ENCODE measurements at regions not wholly inside any gene's neighbourhood (a gene's known extent, or its start where the extent isn't known, plus 50 kb on each side); places are given as distances from the start of the nearest gene placed in this dataset.

DNA sequence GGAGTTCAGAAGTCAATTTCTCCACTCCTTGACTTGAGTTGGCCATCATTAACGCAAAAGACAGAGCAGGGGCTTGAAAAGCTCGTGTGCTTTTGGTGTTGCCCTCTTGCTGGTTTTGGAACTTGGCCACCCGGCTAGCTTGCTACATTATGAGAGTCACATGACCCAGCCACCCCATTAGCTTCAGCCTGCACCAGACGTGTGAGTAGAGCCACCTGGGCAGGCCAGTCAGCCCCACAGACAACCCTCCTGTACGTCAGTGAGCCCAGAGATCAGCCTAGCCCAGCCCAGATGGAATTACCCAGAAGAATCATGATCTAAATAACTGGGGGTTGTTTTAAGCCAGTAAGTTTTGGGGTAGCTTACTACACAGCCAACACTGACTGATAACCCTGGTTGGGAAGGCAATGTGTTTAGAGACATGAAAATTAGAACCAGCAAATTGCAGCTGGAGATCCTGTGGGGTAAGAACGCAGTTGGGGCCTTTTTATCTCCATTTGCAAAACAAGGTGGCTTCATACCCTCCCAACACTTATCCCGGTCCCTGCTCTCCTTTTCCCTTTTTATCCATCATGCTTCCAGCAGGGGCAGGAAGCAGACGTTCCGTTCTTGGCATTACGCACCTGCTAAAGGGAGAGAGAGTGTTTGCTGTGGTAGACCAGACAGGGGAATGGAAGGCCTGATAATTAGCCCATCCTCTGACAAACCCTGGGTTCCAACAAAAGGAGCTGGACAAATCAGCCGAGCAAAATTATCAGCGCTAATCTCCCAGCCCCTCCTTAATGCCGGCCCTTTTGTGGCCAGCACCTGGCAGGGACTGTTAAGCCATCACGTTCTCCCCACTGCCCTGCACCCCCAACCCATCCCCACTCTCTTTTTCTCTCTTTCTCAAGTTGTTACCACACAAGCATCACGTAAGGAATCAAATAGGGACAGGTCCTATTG, 548.7 kb upstream of the CADM1 start:
- Histone ChIP-seq H3K36me3 (no peaks in the 10 kb centered on the region), H3K4me3 (no peak overlapping the region), H3K27ac (no peak overlapping the region), H3K9me3 (no peaks in the 10 kb centered on the region), H3K4me1 (no peaks in the 10 kb centered on the region), H3K27me3 (peaks cover 0 to 4% (median 3%) of the 10 kb centered on the region in 3 donors)
- no peak for ATAC-seq
- intact Hi-C loops (cut with DNase I; ENCODE audit: low total_unique reads): no loop called here
- in situ Hi-C loops (cut with MboI; ENCODE audit: low sequenced_read_pairs in 4 of 4): no loop called here
- TF ChIP-seq POLR2A (IDR thresholded peaks at IDR 0.05): no peak
- TF ChIP-seq, protein P1, sequence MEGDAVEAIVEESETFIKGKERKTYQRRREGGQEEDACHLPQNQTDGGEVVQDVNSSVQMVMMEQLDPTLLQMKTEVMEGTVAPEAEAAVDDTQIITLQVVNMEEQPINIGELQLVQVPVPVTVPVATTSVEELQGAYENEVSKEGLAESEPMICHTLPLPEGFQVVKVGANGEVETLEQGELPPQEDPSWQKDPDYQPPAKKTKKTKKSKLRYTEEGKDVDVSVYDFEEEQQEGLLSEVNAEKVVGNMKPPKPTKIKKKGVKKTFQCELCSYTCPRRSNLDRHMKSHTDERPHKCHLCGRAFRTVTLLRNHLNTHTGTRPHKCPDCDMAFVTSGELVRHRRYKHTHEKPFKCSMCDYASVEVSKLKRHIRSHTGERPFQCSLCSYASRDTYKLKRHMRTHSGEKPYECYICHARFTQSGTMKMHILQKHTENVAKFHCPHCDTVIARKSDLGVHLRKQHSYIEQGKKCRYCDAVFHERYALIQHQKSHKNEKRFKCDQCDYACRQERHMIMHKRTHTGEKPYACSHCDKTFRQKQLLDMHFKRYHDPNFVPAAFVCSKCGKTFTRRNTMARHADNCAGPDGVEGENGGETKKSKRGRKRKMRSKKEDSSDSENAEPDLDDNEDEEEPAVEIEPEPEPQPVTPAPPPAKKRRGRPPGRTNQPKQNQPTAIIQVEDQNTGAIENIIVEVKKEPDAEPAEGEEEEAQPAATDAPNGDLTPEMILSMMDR (IDR thresholded peaks at IDR 0.05 in 4 of 5, conservative IDR thresholded peaks at IDR 0.05 in 1 of 5): no peak
- DNase-seq: no peak

DNA sequence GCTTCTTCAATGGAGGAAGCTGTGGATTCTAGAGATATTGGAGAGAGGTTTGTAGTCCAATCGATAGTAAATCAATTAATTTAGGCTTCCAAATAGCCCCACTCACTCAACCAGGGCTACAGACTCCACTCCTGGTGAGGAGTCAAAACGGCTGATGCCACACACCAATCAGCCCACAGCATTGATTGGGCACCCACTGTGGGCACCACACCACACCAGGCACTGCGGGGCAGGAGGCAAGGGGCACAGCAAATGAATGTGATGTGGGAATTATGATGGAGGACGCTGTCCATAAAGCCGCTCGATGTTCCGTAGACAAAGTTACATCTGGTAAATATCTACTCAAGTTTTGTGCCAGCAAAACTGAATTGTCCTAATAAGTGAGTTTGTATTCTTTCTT, 547.3 kb upstream of the CADM1 start:
- TF ChIP-seq, protein P1 (IDR thresholded peaks at IDR 0.05 in 4 of 5, conservative IDR thresholded peaks at IDR 0.05 in 1 of 5): no peak
- no peak for TF ChIP-seq POLR2A (IDR thresholded peaks at IDR 0.05)
- ATAC-seq (no peak), DNase-seq (no peak)
- intact Hi-C loops (cut with DNase I; ENCODE audit: low total_unique reads) (no loop called here), in situ Hi-C loops (cut with MboI; ENCODE audit: low sequenced_read_pairs in 4 of 4) (no loop called here)
- Histone ChIP-seq H3K27me3 (peaks cover 0 to 4% (median 3%) of the 10 kb centered on the region in 3 donors), H3K36me3 (no peaks in the 10 kb centered on the region), H3K4me3 (no peak overlapping the region), H3K4me1 (no peaks in the 10 kb centered on the region), H3K27ac (no peak overlapping the region), H3K9me3 (no peaks in the 10 kb centered on the region)

DNA sequence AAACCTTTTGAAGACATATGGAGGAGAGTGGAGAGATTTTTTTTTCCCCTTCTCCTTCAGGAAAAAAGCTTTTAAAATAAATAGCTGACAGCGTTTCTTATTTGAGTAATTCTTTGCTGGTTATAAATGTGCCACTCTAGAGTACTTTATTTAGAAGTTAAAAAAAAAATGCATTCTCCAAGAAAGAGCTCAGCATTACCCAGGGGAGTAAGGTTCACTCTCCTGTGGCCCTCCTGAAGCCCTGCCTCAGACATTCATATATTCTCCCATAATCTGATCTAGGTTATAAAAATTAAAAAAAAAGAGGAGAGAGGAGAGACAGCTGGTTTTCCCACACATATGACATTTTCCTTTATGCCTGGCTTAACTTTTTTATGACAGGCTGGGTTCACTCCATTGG, 545.2 kb upstream of the CADM1 start:
- H3K4me1 ChIP-seq: no peaks in the 10 kb centered on the region
- peaks cover 0 to 7% (median 3%) of the 10 kb centered on the region in 3 donors for H3K27me3 ChIP-seq
- H3K27ac ChIP-seq: no peak overlapping the region
- no peaks in the 10 kb centered on the region for H3K36me3 ChIP-seq
- no peaks in the 10 kb centered on the region for H3K9me3 ChIP-seq
- H3K4me3 ChIP-seq: no peak overlapping the region
- no peak for DNase-seq
- no peak for TF ChIP-seq POLR2A (IDR thresholded peaks at IDR 0.05)
- TF ChIP-seq, protein P1 (IDR thresholded peaks at IDR 0.05 in 4 of 5, conservative IDR thresholded peaks at IDR 0.05 in 1 of 5): no peak
- in situ Hi-C loops (cut with MboI; ENCODE audit: low sequenced_read_pairs in 4 of 4): no loop called here
- ATAC-seq: no peak
- intact Hi-C loops (cut with DNase I; ENCODE audit: low total_unique reads): no loop called here

DNA sequence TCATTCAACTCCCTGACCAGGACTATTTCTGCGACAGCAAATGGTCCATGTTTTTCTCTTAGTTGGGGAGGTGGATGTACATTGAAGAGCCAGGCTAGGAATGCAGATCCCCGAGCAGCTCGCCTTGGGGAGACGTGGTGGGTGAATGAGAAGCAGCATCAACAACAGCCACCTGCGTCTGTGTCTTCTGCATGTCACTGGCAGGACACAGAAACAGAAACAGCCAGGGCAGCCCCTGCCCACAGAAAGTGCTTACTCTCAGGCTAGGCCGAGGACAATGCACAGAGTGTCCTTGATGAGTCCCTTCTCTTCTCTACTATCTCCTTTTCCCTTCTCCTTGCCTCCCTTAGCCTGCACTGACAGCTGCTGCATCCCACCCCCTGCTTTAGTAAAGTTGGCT, 541.9 kb upstream of the CADM1 start:
- no peak overlapping the region for H3K27ac ChIP-seq
- DNase-seq: no peak
- H3K4me3 ChIP-seq: no peak overlapping the region
- H3K9me3 ChIP-seq: no peaks in the 10 kb centered on the region
- H3K4me1 ChIP-seq: no peaks in the 10 kb centered on the region
- TF ChIP-seq, protein P1 (IDR thresholded peaks at IDR 0.05 in 4 of 5, conservative IDR thresholded peaks at IDR 0.05 in 1 of 5): no peak
- no peak for TF ChIP-seq POLR2A (IDR thresholded peaks at IDR 0.05)
- intact Hi-C loops (cut with DNase I; ENCODE audit: low total_unique reads) (no loop called here), in situ Hi-C loops (cut with MboI; ENCODE audit: low sequenced_read_pairs in 4 of 4) (no loop called here)
- H3K36me3 ChIP-seq: no peaks in the 10 kb centered on the region
- H3K27me3 ChIP-seq: peaks cover 0 to 3% (median 3%) of the 10 kb centered on the region in 3 donors
- ATAC-seq: no peak

Measured in gastrocnemius medialis (tissue), 4 donors.